Peyer's patch (tissue), 4 donors: ENCODE measurements at regions not wholly inside any gene's neighbourhood (a gene's known extent, or its start where the extent isn't known, plus 50 kb on each side); places are given as distances from the start of the nearest gene placed in this dataset.

ENCODE experiments used
- DNase-seq, 3 donors: peaks; one replicate each; pipeline ENCODE4 v3.0.0-alpha.2; 2017 to 2019
- H3K27ac ChIP-seq, 4 donors: fragments of 200-600 bp; sonication (generic); one replicate each; pipeline ENCODE4 v1.5.1; 2016 to 2019
- H3K27me3 ChIP-seq, 2 donors: fragments of 200-600 bp; sonication (generic); one replicate each; pipeline ENCODE4 v1.5.1; 2019
- H3K36me3 ChIP-seq, 3 donors: fragments of 200-600 bp; sonication (generic); one replicate each; pipeline ENCODE4 v1.5.1; 2016 to 2019
- H3K4me1 ChIP-seq, 4 donors: fragments of 200-600 bp; sonication (generic); one replicate each; pipeline ENCODE4 v1.5.1; 2016 to 2019
- H3K4me3 ChIP-seq, 4 donors: fragments of 200-600 bp; sonication (generic); 1 replicate in 3 of 4; 2 replicates in 1 of 4; pipeline ENCODE4 v1.5.1; 2016 to 2019; ENCODE audit warnings: mild to moderate bottlenecking in 1 of 4
- H3K9me3 ChIP-seq, 4 donors: fragments of 200-600 bp; sonication (generic); one replicate each; pipeline ENCODE4 v1.5.1; 2016 to 2019; ENCODE audit warnings: mild to moderate bottlenecking in 1 of 4
- POLR2A ChIP-seq, 2 donors: fragments of 450-650 bp; IDR thresholded peaks; one replicate each; pipeline ENCODE4 v1.5.1; 2017; ENCODE audit warnings: antibody characterized with exemption in 2 of 2, mild to moderate bottlenecking in 2 of 2, moderate library complexity in 2 of 2
- small RNA-seq, 2 donors: library from RNA; depleted of rRNA; stranded (forward); fragments of <200 nt; gene quantifications; one replicate each; pipeline ENCODE3, GENCODE V24; 2016
- TF ChIP-seq, protein P1 (sequence below), 6 experiments: fragments of 450-650 bp in 4 of 6; fragments of 200-600 bp in 2 of 6; sonication (generic) in 1 of 6; IDR thresholded peaks; one replicate each; pipeline ENCODE4 v1.5.1; 2017 to 2019; ENCODE audit warnings: antibody characterized with exemption in 6 of 6, mild to moderate bottlenecking in 3 of 6, moderate library complexity in 1 of 6

DNA sequence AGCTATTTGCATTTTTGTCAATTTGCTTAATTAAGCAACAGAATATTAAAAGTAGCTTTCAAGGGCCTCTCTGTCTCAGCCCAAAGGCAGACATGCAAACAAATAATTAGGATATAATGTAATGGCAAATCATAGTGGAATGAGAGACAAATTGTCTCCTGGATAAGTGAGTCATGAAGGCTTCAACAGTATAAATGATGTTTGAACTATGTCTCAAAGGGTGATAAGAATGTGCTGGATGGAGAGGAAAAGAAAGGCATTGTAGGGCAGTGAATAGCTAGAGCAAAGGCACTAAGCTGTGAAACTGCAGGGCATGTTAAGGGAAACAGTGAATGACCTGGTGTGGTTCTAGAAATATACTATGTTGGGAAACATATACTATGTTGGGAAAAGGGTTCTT lies 53.5 kb upstream of the PPP1R12A start:
- H3K36me3 ChIP-seq = no peaks in the 10 kb centered on the region
- TF ChIP-seq, protein P1, sequence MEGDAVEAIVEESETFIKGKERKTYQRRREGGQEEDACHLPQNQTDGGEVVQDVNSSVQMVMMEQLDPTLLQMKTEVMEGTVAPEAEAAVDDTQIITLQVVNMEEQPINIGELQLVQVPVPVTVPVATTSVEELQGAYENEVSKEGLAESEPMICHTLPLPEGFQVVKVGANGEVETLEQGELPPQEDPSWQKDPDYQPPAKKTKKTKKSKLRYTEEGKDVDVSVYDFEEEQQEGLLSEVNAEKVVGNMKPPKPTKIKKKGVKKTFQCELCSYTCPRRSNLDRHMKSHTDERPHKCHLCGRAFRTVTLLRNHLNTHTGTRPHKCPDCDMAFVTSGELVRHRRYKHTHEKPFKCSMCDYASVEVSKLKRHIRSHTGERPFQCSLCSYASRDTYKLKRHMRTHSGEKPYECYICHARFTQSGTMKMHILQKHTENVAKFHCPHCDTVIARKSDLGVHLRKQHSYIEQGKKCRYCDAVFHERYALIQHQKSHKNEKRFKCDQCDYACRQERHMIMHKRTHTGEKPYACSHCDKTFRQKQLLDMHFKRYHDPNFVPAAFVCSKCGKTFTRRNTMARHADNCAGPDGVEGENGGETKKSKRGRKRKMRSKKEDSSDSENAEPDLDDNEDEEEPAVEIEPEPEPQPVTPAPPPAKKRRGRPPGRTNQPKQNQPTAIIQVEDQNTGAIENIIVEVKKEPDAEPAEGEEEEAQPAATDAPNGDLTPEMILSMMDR (IDR thresholded peaks at IDR 0.05) = no peak
- no peak for TF ChIP-seq POLR2A (IDR thresholded peaks at IDR 0.05)
- no peak for DNase-seq
- H3K4me1 ChIP-seq = peaks cover 0 to 6% (median 0%) of the 10 kb centered on the region in 4 donors
- no peak overlapping the region for H3K4me3 ChIP-seq
- H3K9me3 ChIP-seq = no peaks in the 10 kb centered on the region
- no peak overlapping the region for H3K27ac ChIP-seq
- no peaks in the 10 kb centered on the region for H3K27me3 ChIP-seq

DNA sequence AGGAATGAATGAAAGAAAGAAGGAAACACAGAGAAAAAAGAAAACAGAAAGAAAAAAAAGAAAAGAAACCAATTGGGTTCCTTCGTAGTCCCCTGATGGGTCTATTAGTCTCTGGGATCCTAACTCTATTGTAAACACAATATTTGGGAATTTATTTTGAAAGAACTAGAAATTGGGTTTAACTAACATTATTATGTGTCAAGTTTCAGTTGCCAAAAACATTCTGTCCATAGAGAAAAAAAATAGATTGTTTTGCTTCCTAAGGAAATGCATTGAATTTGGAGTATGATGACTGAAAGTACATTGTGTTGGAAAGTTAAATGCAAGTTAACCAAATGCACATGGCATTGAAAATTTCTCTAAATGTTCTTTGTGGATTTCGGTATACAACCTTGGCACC lies 52.8 kb upstream of the PPP1R12A start:
- no peak overlapping the region for H3K4me3 ChIP-seq
- no peak for DNase-seq
- H3K9me3 ChIP-seq = no peaks in the 10 kb centered on the region
- H3K27me3 ChIP-seq = no peaks in the 10 kb centered on the region
- no peak overlapping the region for H3K27ac ChIP-seq
- H3K36me3 ChIP-seq = no peaks in the 10 kb centered on the region
- TF ChIP-seq, protein P1 (IDR thresholded peaks at IDR 0.05) = no peak
- H3K4me1 ChIP-seq = peaks cover 0 to 6% (median 0%) of the 10 kb centered on the region in 4 donors

Small RNA genes in the stretch of these regions (small RNA-seq; reads per million reads assigned to genes)
- gene SNRPGP20 = 0 reads per million in 2 donors
